ENCODE measurements at regions not wholly inside any gene's neighbourhood (a gene's known extent, or its start where the extent isn't known, plus 50 kb on each side); places are given as distances from the start of the nearest gene placed in this dataset.
"Not testable (repeated sequence)": the region's sequence is repeated elsewhere in the genome, so short reads cannot be mapped to it uniquely, and the experiment has no call there.

DNA sequence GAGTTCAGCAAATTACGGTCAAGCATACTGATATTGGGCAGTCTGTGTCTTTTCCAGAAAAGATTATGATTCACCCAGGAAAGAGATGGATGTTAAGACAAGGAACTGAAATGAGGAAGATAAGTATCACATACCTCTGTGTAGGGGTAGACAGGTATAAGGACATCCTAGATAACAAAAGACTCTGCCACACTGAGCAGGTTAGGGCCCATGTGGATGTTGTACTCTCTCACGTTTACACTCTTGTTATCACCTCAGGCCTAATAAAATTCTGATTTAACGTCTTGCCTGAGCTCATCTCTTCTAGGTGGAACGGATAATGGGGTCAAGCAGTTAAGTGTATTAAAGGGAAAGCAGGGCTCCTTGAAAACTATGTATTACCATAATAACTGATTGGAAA is 2480.8 kb downstream of the PCDH9 start:
- no peak for DNase-seq

DNA sequence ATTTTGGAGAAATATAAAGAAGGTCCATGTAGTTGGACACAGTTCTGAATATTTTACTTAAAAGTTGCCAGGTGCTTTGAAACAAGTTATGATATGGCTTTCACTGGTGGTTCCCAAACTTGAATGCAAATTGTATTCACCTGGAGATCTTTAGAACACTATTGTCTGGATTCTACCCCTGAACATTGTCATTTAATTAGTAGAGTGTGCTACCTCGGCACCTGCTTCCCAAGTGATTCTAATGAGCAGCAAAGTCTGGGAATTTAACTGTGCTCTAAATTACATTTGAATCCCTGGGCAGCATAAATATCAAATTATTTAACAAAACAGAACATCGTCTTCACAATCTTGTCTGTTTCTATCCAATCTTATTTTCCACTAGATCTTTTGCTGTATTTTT is 2483.3 kb downstream of the PCDH9 start:
- no peak for DNase-seq

DNA sequence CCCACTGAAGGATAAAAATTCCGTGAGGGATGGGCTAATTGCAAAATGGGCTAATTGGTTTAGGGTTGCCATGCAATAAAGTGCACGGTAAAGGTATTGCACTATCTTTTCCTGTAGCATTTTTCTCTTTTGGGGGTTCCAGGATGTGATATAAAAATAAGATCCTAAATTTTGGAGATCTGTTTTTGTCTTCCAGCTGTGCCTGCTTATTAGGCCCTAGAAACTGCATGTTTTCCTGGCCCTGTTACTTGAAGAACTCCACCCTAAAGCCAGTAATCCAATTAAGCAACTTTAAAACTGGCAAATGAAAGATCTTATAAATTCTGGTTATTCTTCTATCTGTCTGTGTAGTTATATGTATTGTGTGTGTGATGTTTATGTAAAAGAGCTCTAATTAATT is 2489.6 kb downstream of the PCDH9 start:
- no peak for DNase-seq

DNA sequence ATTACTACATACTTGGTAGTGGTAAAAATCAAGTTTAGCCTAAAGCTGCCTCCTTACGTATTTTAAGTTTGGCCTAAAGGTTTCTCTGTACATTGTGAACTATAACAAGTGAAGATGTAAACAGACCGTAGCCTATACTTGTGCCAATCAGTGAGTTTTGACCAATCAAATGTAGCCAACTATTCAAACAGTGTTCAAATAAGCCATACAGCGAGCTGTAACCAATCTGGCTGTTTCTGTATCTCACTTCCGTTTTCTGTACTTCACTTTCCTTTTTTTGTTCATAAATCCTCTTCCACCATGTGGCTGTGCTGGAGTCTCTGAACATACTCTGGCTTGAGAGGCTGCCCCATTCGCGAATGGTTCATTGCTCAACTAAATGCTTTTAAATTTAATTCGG is 2504.6 kb downstream of the PCDH9 start:
- no peak for DNase-seq

DNA sequence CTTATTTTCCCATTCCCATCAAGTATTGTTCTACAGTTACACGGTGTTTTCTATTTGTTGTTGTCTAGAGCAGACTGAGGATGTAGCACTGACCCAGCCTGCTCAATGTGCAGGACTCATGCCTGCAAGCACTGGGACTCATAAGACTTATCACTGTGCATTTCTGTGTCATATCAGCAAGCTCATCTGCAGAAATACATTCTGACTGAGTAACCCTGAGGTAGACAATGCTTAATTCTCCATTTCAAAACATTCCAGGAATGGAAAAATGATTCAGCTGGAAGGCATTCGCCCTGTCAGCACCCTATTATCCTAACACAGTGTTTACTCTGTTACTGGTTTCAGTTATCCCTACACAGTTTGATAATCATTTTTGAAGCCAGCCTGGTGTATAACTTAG is 2506.4 kb downstream of the PCDH9 start:
- no peak for DNase-seq

DNA sequence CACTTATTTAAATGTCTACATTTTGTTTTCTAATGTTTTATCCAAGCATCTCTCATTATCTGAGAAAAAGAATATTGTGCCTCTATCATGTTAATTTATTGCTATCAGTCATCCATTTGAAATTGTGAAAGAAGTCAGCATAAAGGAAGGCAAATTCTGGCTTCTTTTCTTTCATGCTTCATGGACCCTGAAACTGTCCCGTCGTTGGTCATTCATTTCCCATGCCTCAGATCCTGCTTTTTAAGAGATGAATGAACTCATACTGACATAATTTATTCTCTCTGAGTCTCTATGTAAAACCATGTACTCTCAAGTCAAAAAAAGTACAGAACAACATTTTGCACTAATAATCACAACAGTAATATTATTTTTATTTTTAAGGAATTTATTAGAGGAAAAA is 2512.0 kb downstream of the PCDH9 start:
- DNase-seq: no peak

DNA sequence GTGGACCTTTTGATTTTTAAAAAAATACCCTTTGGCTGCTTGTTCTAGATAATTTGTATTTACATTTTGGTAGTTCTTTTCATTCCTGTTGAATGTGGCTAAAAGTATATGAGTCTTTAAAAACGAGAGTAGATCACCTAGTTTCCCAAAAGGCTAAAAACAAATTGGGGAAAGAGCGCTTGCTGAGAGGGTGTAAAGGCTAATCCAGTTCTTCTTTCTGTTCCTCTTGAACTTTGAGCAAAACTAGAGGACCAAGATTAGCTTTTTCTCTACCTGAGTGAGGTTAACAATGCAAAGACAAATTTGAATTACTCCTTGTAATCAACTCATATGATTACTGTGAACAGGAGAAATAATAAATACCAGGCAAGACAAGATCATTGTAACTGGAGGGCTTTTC is 2513.2 kb downstream of the PCDH9 start:
- DNase-seq: no peak

DNA sequence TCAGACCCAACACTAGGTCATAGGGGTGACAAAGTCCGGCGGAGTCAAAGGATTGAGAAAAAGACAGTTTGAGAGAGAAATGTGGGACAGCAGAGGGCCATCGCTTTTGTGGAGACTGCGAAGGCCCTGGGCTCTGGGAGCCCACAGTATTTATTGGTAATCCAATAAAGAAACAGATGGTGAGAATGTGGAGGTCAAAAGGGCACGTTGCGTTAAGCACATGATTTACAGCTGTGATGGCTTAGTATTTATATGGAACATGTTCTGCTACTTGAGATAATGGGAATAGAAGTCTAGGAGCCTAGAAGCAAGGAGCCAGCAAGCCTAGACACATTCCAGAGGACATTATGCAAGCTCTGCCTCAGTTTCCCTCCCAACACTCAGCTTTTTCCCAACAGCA is 2521.1 kb downstream of the PCDH9 start:
- DNase-seq: no peak

DNA sequence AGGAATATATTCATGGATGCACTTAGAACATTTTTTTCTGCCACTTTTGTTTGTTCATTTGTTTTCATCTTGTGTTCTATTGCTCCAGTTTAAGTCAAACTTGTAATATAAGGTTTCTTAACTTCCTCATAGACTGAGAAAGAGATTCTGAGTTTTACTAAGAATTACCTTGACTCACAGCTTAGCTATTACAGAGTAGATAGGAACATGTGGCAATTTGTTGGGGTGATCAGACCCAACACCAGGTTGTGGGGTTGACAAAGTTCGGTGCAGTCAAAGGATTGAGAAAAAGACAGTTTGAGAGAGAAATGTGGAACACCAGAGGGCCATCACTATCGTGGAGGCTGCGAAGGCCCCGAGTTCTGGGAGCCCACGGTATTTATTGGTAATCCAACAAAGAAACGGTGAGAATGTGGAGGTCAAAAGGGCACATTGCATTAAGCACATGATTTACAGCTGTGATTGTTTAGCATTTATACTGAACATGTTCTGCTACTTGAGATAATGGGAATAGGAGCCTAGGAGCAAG is 2526.0 kb downstream of the PCDH9 start:
- DNase-seq: no peak

DNA sequence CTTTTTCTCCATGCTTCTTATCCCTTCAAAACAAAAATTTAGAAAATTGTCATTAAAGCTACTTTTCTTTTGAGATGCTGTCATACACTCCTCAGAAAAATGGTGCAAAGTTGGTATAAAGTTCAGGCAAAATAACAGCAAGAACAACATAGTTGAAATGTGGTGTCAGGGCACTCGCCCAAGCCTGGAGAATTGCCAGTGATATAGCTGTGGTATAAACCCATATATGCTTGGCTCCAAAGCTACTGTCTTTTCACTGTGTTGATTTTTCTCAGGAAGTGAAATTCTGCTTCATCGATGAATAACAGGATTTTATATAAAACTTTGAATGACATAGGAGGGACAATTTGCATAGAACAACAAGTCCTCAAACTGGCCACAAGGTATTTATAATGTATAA is 2532.9 kb downstream of the PCDH9 start:
- no peak for DNase-seq

DNA sequence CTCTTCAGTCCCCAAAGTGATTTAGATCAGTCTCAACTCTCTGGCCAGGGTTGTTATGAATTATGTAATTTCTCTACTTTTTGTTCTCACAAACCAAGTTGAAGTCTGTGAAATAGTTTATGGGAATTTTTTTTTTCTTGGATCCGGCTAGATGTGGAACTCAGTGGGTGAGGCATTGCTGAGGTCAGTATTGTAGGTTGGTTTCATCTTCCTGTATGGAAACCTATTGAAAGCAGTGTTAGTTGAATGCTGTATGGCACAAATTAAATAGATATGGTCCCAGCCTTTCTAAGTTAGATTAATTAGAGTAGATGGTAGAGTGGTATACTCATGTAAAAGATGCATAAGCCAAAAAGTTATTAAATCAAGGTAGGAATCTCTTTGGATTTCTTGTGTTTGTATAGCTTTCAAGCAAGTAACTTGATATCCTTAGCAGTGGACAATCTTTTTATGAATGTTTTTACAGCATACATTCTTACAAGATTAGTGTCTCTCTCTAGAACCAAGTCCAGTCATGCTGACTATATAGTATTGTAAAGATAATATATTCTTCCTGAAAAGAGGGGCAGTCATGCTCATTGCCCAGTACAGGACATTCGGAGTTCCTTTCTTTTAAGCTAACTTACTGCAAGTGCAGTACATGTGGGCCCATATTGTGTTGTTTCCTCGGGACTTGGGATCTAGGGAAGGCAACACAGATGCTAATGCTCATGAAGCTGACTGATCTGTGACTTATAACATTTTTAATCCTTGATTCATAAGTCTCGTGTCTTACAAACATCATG is 2541.1 kb downstream of the PCDH9 start:
- DNase-seq: no peak

DNA sequence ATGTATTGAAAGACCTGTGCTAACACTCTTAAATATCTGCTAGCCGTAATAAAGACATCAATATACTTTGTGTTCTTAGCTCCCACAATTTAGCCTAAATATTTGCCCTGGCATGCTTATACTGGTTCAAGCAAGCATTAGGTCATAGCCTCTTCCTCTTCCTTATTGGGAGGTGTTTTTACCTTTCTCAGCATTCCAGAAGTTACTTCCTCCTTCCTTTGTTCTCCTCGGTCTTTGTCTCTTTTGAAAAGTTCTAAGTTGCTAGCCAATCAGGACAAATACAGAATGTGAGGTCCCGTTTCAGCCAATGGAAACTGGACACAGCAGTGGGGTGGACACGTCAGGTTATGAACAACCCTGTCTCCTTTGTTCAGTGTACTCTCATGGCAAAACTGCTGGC is 2543.6 kb downstream of the PCDH9 start:
- DNase-seq: not testable (repeated sequence)

DNA sequence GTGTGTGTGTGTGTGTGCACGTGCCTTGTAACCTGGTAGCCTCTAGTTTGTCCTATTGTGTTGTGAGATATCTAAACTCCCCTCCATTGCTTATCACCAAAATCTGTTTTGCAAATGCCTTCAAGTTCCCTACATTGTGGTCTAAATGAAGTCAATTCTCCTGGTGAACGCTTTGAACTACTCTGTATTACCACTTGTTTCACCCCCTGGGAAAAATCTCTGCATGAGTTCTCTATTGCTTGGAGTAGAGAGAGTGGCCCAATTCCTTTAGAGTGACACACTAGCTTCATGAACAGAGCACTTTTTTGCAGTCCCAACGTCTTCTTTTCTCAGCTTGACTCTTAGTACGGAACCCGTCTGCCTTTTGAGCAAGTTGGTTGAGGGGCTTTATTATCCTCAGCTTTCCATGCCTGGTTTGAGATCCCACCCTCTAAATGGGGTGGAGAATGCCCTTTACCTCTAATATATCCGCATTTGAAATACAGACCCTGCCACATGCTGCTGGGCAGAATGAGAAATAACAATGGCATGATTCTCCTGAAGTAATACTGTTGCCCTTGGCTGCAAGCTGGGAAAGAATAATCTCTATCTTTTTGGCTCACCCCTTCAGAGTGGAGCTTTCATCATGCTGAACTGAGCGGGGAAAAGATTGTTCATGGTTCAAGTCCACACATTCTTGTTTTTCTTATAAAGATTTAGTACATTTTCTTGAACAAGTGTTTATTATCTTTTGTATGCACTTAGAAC is 2545.3 kb downstream of the PCDH9 start:
- no peak for DNase-seq

DNA sequence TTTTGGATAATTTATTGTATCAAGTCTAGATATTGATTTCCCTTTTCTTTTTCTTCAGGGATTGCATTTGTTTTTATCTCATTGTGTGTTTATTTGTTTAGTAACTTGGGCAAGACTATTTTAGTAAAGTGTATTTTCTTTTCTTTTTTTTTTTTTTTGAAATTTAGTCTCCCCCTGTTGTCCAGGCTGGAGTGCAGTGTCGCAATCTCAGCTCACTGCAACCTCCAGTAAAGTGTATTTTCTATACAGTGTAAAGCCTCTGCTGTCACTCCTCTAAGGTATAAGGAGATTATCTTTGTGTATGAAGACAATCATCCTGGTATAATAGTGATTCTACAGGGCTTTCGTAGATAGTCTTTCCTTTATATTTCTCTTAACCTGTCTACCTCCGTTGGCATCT is 2546.0 kb downstream of the PCDH9 start:
- no peak for DNase-seq

DNA sequence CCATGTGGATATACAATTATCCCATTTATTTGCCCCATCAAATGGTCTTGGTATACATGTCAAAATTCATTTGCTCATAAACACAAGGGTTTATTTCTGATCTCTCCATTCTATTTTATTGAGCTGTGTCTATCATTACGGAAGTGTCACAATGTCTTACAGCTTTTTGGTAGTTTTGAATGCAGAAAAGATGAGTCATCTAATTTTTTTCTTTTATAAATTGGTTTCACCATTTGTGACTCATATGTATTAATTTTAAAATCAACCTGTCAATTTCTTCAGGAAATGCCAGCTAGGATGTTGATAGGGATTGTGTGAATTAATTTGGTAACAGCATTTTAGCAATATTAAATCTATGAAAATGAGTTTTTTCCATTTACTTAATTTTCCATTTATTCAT is 2549.4 kb downstream of the PCDH9 start:
- no peak for DNase-seq

DNA sequence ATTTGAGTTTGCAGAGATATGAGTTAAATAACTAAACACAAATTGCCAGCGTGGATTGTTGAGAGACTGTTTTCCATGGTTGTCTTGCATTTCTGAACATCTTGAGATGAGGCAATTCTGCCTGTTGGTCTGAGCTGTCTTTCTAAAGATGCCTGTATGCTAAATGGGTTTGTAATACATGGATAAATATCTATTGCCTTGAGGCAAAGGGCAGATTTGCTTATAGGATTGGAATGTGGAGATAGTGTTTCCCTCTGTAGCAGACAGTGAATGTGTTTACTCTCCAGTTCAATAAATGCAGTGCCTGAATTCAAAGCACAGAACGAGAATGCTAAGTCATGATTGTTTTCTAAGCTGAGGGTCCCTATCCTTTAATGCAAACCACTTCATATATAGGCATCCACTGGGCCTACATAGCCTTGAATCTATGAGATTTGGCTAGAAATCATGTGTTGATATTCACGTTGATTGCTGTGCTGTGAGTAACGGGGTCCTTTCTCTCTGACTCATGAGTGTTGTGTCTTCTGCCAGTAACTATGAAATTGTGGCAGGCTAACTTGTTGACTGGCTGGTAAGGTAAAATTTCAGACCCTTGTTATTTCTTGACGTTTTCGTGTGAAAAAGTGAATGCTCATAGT is 2554.8 kb downstream of the PCDH9 start:
- no peak for DNase-seq

DNA sequence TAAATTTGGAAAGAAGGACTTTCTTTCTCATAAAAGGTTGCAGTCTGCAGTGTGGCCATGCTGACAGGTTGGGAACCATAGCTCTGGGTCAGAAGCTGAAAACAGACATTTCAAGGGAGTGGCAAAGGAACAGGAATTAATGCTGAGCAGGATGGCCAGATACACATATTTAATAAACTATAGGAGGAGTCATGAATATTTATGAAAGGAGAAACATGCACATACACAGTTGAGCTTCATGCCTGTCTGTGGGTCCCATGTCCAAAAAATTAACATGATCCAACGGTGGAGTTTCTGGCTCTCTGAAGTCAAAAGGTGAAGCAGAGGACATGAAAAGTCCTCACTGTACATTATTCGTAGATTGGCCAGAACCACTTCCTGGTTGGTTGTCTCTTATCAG is 2556.0 kb downstream of the PCDH9 start:
- DNase-seq: no peak

DNA sequence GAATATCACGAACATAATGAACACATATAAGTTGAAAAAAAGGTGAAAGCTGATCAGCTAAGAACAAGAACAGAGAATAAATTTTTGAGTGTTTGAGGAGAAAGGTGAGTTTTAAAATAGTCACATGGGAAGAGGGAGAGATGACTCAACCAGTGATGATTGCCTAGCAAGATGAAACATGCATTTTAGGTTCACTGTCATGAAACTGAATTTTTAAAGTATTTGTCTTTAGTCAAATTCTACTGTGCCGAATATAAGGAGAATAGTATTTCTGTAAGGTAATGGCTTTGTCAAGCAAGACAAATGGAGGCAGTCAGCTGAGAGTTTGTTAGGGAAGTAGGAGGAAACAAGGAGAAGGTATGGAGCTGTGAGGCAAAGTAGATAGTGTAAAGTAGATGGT is 2557.4 kb downstream of the PCDH9 start:
- no peak for DNase-seq

DNA sequence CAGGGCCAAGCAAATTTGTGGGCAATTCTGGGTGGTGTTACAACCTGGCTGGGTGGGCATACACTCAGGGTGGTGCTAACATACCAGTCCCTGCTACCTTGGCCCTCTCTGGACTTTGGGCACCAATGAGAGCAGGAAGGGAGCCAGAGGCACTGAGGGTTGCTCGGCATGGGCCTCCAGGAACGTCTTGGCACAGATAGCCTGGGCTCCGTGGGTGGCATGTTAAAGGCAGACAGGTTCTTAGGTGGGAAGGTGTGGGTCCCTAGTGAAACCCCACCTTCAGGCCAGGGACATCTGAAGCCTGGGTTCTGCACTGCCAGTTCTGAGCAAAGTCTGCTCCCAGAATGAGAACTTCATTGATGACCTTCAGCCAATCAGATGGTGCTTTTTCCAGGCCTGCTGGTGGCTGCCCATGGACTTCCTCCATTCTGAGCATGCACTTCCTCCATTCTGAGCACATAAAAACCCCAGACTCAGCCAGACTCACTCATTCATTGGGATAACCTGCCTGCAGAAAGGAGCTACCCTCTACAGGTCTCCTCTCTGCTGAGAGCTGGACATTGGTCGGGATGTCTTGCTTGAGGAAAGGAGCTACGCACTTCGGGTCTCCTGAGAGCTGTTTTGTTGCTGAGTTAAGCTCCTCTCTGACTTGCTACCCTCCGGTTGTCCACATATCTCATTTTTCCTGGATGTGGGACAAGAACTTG is 2567.1 kb downstream of the PCDH9 start:
- no peak for DNase-seq

DNA sequence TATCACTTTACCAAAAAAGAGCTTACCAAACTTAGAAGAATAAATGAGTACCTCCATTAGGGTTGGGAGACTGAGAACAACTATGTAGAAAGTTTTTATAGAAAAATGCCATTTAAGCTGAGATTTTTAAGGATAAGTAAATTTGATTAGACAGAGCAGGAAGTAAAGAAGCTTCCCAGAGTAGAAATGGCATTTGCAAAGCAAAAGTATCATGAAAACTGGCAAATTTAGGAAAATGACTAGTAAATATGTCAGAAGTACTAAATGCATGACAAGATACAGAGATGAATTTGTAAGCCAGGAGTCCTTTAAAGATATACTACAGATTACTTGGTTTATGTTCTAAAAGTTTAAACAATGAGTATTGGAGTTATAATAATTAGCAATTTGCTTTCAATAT is 2581.8 kb downstream of the PCDH9 start:
- no peak for DNase-seq

DNA sequence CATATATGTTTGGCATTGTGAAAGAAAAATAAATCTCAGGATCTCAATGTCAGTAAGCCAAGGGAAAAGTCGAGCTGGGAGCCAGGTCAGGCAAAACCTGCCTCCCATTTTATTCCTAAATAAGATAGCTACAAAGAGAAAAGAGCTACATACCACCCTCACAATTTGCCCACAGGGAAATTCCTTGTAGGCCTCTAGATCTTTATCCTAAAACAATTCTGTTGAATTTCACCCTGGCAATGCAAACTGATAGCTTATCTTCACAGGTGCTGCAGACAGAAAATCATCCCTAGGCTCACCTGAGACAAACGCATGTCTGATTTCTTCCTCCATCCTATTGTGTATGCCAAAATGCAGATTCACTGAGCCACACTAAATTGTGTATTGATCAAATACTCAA is 2587.1 kb downstream of the PCDH9 start:
- no peak for DNase-seq

DNA sequence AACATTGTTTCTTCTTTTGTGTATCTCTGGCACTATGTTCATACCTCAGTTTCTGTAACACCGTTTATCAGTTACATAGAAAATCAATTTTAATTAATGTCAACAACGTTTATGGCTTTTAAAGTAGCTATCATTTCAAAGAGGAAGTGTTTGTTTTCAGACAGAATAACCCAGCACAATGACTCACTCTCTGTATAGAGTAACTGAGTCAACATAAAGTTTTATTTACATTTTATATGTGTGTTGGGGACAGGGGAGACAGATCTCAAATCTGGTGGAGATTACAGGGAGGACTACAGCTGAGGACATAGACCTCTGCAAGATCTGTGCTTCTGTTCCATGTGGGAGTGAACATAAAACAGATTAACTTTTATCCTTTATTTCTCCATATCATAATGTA is 2590.1 kb downstream of the PCDH9 start:
- DNase-seq: no peak

DNA sequence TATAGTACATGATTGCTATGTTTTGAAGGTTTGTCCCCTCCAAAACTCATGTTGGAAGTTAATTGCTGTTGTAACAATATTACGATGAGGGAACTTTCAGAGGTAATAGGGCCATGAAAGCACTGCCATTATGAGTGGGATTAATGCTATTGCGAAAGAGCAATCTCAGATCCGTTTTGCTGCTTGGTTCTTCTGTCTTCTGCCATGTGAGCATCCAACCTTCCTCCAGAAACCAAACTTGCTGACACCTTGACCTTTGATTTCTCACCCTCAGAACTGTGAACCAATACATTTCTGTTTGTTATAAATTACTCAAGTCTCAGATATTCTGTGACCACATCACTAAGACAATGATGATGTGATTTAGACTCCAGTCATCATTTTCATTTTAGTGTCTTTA is 2590.9 kb downstream of the PCDH9 start:
- DNase-seq: no peak

Data from T-helper 1 cell (primary cell).